ENCODE measurements at regions not wholly inside any gene's neighbourhood (a gene's known extent, or its start where the extent isn't known, plus 50 kb on each side); places are given as distances from the start of the nearest gene placed in this dataset.
A peak's percentile ranks its signal among the peaks of the same experiment; 100 is the strongest.

DNA sequence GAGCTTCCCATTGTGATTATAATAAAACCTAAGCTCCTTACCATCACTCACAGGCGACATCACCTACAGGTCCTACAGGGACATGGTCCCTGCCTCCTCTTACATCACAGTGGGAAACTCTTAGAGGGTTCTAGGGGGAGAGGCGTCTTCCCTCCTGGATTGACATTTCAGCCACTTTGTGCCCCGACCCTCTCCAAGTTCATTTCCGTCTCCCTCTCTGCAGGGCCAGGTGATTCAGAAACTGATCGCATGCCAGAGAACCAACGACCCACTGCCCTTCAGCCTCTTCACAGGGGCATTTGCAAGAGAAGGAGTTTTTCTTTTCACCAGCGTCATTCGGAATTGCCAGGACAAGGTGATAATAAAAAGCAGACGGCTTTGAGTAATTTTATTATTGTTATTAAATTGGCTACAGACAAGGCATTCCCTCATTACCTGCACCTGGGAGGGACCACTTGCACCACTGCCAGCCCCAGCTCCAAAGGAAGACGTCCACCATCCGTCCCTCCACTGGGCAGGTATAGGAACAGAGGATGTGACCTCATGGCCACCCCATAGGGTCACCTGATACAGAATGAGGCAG, 85.8 kb upstream of the CUX1 start:
- H3K27ac ChIP-seq (ENCODE audit: low read depth in 1 of 2, low read length in 2 of 2) = no peak overlapping the region
- intact Hi-C loops (cut with DNase I, micrococcal nuclease) = no loop called here
- H3K27ac Mint-ChIP-seq = no peak overlapping the region
- no peak overlapping the region for H3K4me3 ChIP-seq (ENCODE audit: low read length)
- no peaks in the 10 kb centered on the region for H3K36me3 Mint-ChIP-seq (ENCODE audit: low read depth)
- no peaks in the 10 kb centered on the region for H3K36me3 ChIP-seq (ENCODE audit: insufficient read depth, low read length)
- no peaks in the 10 kb centered on the region for H3K4me1 Mint-ChIP-seq (ENCODE audit: low read depth)
- no peak for ATAC-seq (ENCODE audit: poor library complexity)
- TF ChIP-seq, protein P1, sequence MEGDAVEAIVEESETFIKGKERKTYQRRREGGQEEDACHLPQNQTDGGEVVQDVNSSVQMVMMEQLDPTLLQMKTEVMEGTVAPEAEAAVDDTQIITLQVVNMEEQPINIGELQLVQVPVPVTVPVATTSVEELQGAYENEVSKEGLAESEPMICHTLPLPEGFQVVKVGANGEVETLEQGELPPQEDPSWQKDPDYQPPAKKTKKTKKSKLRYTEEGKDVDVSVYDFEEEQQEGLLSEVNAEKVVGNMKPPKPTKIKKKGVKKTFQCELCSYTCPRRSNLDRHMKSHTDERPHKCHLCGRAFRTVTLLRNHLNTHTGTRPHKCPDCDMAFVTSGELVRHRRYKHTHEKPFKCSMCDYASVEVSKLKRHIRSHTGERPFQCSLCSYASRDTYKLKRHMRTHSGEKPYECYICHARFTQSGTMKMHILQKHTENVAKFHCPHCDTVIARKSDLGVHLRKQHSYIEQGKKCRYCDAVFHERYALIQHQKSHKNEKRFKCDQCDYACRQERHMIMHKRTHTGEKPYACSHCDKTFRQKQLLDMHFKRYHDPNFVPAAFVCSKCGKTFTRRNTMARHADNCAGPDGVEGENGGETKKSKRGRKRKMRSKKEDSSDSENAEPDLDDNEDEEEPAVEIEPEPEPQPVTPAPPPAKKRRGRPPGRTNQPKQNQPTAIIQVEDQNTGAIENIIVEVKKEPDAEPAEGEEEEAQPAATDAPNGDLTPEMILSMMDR (IDR thresholded peaks at IDR 0.05) = no peak
- no peak for DNase-seq
- ChIA-PET POLR2A (no interaction called here), CTCF (no interaction called here)
- no peaks in the 10 kb centered on the region for H3K4me1 ChIP-seq (ENCODE audit: insufficient read depth, low read length)
- H3K27me3 ChIP-seq (ENCODE audit: control insufficient read depth in 1 of 2, insufficient read depth in 2 of 2, low read length in 2 of 2) = no peaks in the 10 kb centered on the region
- no peaks in the 10 kb centered on the region for H3K9me3 ChIP-seq (ENCODE audit: control insufficient read depth in 1 of 2, insufficient read depth in 1 of 2, low read length in 2 of 2)
- H3K9me3 Mint-ChIP-seq = no peaks in the 10 kb centered on the region
- H3K27me3 Mint-ChIP-seq = no peaks in the 10 kb centered on the region
- H3K4me3 Mint-ChIP-seq = no peak overlapping the region

DNA sequence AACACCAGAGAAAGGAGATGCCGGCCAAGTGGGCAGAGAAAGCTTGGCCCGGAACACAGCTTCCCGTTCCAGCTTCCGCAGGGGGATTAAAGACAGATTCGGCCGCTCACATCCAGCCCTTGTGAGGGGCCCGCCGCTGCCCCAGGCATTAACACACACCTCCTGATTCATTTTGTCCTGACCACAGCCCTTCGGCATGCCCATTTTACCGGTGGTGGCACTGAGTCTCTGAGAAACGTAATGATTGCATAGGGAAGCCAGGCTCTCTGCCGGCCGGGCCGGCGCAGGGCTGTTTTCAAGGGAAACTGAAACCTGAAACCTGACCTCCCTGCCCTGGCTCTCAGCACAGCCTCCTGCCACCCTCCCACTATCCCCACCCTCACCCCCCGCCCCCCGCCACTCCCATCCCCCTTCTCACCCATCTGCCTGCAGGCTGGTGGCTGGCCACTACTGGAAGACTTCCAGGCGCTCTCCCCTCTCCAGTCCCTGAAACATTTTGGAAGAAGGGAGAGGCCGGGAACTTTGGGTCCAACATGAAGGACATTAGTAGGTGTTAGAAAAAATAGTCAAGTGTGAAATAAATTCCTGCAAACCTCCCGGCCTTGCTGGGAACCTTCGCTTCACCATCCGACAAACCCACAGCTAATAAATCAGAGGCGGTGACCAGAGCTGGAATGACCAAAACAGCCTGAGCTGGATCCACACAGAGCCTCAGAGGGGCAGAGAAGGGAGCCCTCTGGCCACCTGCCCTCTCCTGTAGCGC, 83.5 kb upstream of the CUX1 start:
- Histone ChIP-seq H3K27me3 (ENCODE audit: control insufficient read depth in 1 of 2, insufficient read depth in 2 of 2, low read length in 2 of 2) (no peaks in the 10 kb centered on the region), H3K36me3 (ENCODE audit: insufficient read depth, low read length) (no peaks in the 10 kb centered on the region), H3K9me3 (ENCODE audit: control insufficient read depth in 1 of 2, insufficient read depth in 1 of 2, low read length in 2 of 2) (no peaks in the 10 kb centered on the region), H3K27ac (ENCODE audit: low read depth in 1 of 2, low read length in 2 of 2) (no peak overlapping the region), H3K4me3 (ENCODE audit: low read length) (no peak overlapping the region), H3K4me1 (ENCODE audit: insufficient read depth, low read length) (no peaks in the 10 kb centered on the region)
- no peaks in the 10 kb centered on the region for H3K4me1 Mint-ChIP-seq (ENCODE audit: low read depth)
- POLR2A ChIA-PET = no interaction called here
- no peak overlapping the region for H3K4me3 Mint-ChIP-seq
- no peaks in the 10 kb centered on the region for H3K36me3 Mint-ChIP-seq (ENCODE audit: low read depth)
- TF ChIP-seq, protein P1 (IDR thresholded peaks at IDR 0.05) = no peak
- no peaks in the 10 kb centered on the region for H3K27me3 Mint-ChIP-seq
- CTCF ChIA-PET = interaction anchor here (1.3 kb wide), 1 partner anchor 9 kb away, joined by 5 read pairs; no protein-coding TSS in a partner anchor
- DNase-seq (peak in 1 of 14 experiments; percentile 22), ATAC-seq (ENCODE audit: poor library complexity) (no peak)
- no peaks in the 10 kb centered on the region for H3K9me3 Mint-ChIP-seq
- H3K27ac Mint-ChIP-seq = no peak overlapping the region
- intact Hi-C loops (cut with DNase I, micrococcal nuclease) = no loop called here

DNA sequence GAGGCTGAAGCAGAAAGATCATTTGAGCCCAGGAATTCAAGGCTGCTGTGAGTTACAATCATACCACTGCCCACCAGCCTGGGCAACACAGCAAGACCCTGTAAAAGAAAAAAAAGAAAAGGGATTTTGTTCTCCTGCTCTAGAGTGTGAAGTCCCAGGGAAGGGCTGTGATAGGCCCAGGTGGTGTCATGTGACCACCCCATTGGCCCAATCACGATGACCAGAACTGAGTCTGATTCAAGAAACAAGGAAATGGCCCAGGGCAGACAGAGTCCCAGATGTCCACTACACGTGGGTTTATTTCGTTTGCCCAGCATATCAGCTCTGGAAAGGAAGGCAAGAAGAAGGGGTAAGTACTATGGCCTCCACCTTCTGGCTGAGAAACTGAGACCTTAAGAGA, 81.3 kb upstream of the CUX1 start:
- Mint-ChIP-seq H3K4me1 (ENCODE audit: low read depth) (peaks cover 4% of the 10 kb centered on the region), H3K27me3 (no peaks in the 10 kb centered on the region), H3K36me3 (ENCODE audit: low read depth) (no peaks in the 10 kb centered on the region), H3K9me3 (no peaks in the 10 kb centered on the region), H3K27ac (no peak overlapping the region), H3K4me3 (no peak overlapping the region)
- ATAC-seq (ENCODE audit: poor library complexity) = no peak
- TF ChIP-seq, protein P1 (IDR thresholded peaks at IDR 0.05) = no peak
- DNase-seq = no peak
- Histone ChIP-seq H3K27me3 (ENCODE audit: control insufficient read depth in 1 of 2, insufficient read depth in 2 of 2, low read length in 2 of 2) (no peaks in the 10 kb centered on the region), H3K9me3 (ENCODE audit: control insufficient read depth in 1 of 2, insufficient read depth in 1 of 2, low read length in 2 of 2) (no peaks in the 10 kb centered on the region), H3K4me3 (ENCODE audit: low read length) (no peak overlapping the region), H3K27ac (ENCODE audit: low read depth in 1 of 2, low read length in 2 of 2) (no peak overlapping the region), H3K4me1 (ENCODE audit: insufficient read depth, low read length) (peaks cover 5% of the 10 kb centered on the region), H3K36me3 (ENCODE audit: insufficient read depth, low read length) (no peaks in the 10 kb centered on the region)
- CTCF ChIA-PET = no interaction called here
- intact Hi-C loops (cut with DNase I, micrococcal nuclease) = no loop called here
- POLR2A ChIA-PET = interaction anchor here (1.5 kb wide), 1 partner anchor 8 kb away, joined by 3 read pairs; no protein-coding TSS in a partner anchor
